Adrenal gland (tissue), 5 donors: ENCODE measurements at regions not wholly inside any gene's neighbourhood (a gene's known extent, or its start where the extent isn't known, plus 50 kb on each side); places are given as distances from the start of the nearest gene placed in this dataset.

Source experiments
- POLR2A ChIP-seq, 2 donors: fragments of 450-650 bp; IDR thresholded peaks; one replicate each; pipeline ENCODE4 v1.6.1; 2017; ENCODE audit warnings: antibody characterized with exemption in 2 of 2, mild to moderate bottlenecking in 2 of 2, moderate library complexity in 1 of 2
- TF ChIP-seq, protein P1 (sequence below), 6 experiments: fragments of 450-650 bp in 4 of 6; fragments of 200-600 bp in 2 of 6; sonication (generic) in 1 of 6; IDR thresholded peaks; 1 replicate in 5 of 6; 2 replicates in 1 of 6; pipeline versions ENCODE4 v1.5.1 to v1.8.0; 2016 to 2021; ENCODE audit warnings: antibody characterized with exemption in 6 of 6, mild to moderate bottlenecking in 2 of 6, moderate library complexity in 1 of 6
- donor health status: DM: no; HTN: no; CAD: no.

DNA sequence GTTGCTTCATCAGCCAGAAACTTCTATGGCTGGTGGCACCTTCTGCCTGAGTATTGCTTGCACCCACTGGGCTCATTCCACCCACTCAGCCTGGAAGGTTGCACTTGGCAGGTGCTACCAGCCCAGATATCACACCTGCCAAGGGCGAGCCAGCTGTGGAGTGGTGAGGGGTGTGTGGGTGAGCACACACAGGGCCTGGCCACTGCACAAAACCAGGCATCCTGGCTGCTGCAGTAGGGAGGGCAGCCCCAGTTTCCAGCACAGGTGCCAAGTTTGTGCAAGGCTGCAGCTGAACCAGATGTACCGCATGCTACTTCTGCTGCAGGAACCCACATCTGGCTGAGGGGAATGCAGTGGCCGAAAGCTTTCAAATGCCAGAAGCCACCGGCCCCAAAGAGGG is 1147.8 kb downstream of the FSCB start:
- TF ChIP-seq, protein P1, sequence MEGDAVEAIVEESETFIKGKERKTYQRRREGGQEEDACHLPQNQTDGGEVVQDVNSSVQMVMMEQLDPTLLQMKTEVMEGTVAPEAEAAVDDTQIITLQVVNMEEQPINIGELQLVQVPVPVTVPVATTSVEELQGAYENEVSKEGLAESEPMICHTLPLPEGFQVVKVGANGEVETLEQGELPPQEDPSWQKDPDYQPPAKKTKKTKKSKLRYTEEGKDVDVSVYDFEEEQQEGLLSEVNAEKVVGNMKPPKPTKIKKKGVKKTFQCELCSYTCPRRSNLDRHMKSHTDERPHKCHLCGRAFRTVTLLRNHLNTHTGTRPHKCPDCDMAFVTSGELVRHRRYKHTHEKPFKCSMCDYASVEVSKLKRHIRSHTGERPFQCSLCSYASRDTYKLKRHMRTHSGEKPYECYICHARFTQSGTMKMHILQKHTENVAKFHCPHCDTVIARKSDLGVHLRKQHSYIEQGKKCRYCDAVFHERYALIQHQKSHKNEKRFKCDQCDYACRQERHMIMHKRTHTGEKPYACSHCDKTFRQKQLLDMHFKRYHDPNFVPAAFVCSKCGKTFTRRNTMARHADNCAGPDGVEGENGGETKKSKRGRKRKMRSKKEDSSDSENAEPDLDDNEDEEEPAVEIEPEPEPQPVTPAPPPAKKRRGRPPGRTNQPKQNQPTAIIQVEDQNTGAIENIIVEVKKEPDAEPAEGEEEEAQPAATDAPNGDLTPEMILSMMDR (IDR thresholded peaks at IDR 0.05) = no peak
- no peak for TF ChIP-seq POLR2A (IDR thresholded peaks at IDR 0.05)
